HuH-7 (cell line): ENCODE measurements at regions not wholly inside any gene's neighbourhood (a gene's known extent, or its start where the extent isn't known, plus 50 kb on each side); places are given as distances from the start of the nearest gene placed in this dataset.

Source experiments
- DNase-seq: peaks from one replicate; pipeline ENCODE4 v3.0.0; 2011; ENCODE audit warnings: low spot score

DNA sequence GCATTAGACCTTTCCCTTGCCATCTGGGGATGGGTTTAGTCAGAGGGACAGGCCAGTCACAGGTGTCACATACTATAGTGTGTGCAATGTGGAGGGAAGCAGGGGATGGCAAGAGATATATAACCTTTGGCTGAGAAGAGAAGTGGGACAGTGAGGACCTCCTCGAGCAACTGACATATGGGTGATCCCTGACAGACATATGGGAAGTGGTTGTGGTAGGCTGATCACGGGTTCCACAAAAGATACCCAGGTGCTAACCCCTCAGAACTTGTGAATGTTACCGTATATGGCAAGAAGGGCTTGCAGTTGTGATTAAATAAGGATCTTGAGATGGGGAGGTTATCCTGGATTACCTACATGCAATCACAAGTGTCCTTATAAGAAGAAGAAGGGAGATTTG is 188.1 kb upstream of the MPHOSPH6 start:
- DNase-seq: no peak

DNA sequence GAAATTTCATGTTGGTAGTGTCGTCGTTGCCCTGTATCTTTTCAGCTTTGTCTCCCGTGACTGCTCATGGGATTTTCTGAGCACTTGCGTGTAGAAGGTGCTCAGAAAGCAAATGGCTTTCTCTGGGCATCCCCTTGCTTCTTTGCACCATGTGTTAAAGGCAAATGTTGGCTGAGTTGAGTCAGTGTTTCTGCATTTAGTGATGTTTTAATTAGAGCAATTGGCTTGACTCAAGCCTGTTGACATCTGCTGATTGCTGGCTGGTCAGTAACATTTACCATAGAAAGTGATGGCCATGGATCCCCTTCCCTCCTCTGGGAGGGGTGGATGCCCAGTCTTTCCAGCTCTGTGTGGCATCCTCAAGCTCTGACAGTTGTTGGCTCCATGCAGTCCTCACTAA is 187.2 kb upstream of the MPHOSPH6 start:
- no peak for DNase-seq

DNA sequence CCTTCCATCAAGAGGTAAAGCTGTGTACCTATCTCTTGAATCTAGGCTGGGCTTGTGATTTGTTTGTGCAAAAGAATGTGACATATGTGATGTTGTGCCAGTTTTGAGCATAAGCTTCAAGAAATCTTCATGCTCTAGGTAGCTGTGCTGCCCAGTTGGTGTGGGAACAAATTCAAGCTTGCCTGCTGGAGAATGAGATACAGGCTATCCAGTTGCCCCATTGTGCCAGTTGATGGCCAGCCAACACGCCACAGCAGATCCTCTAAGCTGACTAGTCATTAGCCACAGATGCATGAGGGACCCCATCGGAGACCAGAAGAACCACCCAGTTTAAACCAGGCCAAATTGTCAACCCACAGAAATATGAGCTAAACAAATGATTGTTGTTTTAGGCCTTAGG is 180.5 kb upstream of the MPHOSPH6 start:
- DNase-seq: no peak

DNA sequence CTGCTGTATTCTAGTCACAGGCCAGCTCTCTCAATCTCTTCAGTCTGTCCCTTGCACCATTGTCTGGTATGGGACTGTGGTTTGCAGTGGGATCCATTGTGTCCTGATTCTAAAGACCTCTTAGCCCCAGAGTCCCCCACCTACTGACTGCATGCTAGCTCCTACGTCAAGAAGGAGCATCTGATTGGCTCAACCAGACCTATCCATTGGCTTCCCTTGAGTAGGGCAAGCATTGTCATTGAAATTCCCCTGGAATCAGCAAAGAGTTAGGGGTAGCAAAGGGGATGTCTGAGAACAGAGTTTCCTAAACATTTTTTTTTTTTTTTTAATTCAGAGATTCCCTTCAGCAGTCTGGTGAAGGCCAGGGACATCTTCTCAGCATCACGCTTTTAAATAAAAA is 175.3 kb upstream of the MPHOSPH6 start:
- no peak for DNase-seq

DNA sequence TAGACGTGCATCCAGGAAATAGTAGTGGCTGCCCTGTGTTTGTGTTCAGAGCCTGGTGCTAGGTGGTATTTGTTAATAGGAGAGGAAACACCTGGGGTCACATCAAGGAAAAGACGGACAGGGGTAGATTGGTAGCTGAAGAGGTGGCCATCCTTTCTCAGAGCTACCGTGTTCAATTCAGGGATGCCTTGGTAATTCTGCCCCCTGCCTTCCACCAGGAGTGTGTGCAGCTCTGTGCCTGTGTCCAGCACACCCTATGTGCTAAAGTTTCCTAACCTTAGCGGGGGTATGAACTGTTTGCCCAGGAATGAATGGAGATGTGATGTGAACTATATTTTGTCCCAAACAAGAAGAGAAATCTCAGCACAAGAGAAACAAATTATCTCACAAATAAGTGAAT is 174.1 kb upstream of the MPHOSPH6 start:
- peak; percentile 59 for DNase-seq

DNA sequence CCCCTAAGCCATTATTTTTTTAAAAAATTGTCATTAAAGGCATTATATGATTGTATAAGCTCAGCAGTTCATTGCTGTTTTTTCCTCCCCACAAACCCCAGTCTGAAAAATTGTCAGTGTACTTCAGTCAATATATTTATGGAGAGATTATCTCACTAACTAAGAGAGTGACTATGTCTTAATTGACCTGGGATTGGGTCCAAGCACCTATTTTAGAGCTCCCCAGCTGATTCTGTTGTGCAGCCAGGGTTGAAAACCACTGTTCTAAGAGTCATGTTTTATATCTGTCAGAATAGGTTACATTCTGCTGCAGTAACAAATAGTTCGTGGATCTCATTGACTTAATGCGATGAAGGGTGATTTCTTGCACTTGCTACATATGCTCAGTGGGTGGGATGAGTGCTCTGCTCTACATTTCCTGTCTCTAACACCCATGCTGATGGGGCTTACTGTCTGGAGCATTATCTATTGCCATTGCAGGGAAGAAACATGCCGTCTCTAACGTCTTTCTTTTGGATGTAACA is 171.2 kb upstream of the MPHOSPH6 start:
- DNase-seq: no peak

DNA sequence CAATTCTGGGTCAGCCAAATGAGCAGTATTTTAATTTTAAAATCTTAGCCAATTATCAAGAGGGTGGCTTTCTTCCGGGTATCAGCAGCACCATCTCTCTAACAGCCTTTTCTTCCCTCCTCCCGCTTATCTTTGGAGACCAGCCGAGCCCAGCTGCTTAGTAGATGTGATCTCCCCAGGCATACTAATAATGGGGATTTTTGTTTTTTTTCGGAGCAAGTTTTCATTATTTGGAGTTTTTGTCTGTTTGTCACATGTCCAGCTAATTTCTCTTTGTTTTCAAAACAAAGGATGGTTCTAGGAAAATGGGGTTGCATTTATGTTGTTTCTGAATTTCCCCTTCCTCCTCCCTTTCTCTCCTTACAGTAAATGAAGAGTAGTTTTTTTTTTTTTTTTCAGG is 170.5 kb upstream of the MPHOSPH6 start:
- DNase-seq: no peak

DNA sequence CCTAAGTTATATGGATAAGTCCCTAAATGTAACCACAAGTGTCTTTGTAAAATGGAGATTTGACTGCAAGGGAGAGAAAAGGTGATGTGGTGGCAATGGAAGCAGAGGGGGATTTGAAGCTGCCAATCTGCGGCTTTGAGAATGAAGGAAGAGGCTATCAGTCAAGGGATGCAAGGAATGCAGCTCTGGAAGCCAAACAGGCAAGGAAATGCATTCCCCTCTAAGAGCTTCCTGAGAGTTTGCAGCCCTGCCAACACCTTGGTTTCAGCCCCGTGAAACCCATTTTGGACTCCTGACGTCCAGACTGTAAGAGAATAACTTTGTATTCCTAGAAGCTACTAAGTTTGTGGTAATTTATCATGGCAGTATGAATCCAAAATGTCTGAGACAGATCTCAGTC is 167.3 kb upstream of the MPHOSPH6 start:
- DNase-seq: no peak

DNA sequence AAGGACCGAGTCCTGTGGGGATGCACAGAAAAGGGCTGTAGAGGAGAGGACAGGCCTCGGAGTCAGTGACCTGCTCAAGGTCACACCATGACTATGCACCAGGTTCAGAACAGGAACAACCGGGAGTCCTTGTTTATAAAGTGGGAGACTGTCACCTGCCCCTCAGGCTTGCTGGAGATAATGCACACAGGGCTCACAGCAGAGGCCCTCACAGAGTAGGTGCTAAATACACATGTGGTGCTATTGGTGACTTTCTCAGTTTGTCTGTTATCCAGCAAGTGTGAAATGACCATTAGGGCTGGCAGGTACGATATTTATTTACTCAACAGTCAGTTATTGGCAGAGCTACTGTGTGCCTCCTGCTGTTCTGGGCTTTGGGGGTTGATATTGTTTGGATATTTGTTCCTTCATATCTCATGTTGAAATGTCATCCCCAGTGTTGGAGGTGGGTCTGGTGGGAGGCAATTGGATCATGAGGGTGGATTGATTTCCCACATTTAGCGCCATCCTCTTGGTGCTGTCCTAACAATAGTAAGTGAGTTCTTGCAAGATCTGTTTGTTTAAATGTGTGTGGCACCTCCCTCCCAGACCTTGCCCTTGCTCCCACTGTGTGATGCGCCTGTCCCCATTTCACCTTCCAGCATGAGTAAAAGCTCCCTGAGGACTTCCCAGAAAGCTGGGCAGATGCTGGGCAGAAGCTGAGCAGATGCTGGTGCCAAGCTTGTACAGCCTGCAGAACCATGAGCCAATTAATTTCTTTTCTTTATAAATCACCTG is 162.1 kb upstream of the MPHOSPH6 start:
- DNase-seq: no peak

DNA sequence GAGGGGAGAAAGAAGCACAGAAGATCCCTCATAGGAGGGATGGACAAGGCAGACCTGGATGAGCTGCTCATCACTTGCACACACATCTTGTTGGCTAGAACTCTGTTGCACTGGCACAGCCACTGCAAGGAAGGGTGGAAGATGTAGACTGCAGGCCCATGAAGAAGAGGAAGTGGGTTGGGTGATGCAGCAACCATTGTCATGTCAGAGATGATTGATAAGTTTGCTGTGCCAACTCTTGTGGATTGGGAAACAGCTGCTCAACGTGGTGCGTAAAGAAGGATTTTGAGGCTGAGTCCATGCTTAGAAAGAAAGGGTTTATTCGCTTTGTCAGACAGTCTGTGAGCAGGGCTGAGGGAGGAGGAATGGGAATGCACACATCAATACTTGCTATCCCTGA is 161.4 kb upstream of the MPHOSPH6 start:
- no peak for DNase-seq

DNA sequence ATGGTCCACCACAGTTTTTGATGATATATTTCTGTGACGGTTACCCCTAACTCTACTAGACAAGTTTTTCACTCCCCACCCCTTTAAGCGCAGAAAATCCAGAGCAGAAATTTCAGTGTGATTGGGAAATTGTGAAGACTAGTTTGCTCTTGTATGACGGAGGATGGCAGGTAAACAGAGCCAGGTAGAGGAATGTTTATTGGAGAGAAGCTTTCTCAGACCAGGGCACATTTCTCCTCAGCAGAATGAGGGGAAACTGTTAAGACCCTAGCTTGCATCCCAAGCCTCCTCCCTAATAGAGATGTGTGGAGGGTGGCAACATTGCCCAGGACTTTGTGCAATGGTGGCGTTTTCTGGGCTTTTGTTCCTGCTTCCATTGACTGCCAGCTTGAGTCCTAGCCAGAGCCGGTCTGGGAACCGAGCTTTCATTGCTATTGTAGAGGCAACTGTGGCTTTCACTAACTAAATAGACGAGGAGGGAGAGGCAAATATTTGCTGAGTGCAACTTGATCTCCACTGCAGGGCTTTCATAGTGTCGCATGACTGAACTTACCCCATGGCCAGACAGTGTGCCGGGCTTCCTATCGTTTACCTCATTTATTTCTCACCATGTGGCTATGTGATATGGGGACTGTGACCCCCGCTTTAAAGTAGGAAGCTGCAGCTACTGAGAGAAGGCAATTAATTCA is 159.6 kb upstream of the MPHOSPH6 start:
- peak; percentile 60 for DNase-seq

DNA sequence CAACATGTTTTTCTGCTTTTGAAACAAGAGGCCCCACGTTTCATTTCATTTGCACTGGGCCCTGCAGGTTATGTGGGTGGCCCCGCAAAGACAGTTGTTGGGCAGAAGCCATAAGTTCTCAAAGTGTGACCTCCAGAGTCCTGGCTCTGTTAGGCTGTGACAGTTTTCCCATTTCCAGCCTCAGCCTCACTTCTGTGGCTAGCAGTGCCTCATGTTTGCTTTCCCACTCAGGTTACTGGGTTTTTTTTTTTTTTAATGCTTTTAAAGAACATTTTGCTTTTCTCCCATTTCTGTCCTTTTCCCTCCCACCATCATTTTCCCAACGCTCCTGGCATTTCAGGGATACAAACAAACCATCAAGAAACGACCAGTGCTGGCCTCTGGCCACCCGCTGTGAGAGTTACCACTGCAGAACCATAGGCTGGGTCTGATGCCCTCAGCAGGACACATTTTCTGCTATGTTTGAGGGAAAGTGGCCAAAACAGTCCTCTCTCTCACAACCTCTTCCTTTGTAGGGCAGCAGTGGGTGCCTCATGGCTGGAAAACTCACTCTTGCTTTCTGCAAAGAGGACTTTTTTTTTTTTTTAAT is 159.0 kb upstream of the MPHOSPH6 start:
- no peak for DNase-seq

DNA sequence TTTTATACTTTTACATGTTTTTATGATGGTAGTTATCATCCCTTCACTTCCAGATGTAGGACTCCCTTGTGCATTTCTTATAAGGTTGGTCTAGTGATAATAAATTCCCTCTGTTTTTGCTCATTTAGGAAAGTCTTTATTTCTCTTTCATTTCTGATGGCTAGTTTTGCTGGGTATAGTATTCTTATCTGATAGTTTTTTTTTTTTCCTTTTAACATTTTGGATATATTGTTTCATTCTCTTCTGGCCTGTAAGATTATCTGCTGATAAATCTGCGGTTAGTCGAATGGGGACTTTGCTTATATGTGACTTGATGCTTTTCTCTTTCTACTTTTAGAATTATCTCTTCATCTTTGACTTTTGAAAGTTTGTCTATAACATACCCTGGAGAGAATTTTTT is 153.1 kb upstream of the MPHOSPH6 start:
- DNase-seq: no peak

DNA sequence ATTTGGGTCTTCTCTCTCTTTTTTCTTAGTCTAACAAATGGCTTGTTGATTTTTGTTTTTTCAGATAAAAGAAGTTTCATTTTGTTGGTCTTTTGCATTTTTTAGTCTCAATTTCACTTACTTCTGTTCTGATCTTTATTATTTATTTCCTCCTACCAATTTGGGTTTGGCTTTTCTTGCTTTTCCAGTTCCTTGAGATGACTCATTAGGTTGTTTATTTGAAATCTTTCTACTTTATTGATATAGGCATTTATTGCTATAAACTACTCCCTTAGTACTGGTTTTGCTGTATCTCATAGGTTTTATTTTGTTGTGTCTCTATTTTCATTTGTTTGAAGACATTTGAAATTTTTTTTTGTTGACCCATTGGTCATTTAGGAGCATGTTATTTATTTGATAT is 152.2 kb upstream of the MPHOSPH6 start:
- no peak for DNase-seq

DNA sequence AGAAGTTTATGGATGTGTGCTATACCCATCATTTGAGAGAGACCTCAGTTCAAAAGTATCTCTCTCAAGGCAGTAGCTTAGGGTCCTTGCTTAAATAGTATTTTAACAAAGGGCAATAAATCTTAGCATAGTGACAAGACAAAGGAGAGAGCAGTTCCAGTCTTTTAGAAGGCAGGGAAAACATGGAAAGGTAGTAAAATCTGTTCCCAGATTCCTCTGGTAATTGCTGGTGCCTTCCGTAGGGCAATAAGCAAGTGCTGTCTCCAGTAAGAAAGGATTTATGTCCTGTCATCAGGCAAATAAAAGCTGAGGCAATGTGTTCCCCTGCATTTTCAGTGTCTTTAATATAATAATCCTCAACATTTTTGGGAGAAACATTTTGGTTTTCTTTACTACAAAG is 149.0 kb upstream of the MPHOSPH6 start:
- no peak for DNase-seq

DNA sequence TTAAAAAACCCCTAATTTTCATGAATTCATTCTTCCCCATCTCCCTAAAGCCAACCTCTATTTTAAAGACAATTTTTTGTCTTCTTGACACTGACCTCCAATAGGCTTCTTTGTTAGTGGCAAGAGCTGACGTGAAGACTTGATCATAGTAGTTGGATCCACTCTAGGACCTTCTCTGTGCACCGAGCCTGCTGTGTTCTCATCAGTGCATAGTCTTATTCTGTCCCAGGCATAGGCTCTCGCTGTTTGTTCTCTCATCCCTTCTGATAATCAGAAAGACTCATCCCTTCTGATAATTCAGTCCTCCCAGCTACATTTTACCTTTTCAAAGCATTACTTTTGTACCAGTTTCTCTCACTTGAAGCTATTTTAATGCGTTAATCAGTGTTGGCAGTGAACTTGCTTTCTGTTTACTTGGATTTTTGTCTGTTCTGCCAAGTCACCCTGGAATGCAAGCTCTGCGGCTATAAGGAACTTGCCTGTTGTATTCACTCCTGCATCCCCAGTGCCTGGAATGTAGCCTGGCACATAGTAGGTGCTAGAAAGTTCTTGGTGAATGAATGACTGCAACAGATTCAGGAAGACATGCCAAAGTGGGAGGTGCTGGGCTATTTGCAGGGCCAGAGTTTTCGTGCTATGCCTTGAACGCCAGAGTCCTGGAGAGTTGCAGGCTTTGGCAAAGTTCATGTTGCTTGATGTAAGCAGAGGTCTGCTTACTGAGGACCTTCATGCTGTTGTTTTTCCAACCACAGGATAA is 147.6 kb upstream of the MPHOSPH6 start:
- DNase-seq: no peak

DNA sequence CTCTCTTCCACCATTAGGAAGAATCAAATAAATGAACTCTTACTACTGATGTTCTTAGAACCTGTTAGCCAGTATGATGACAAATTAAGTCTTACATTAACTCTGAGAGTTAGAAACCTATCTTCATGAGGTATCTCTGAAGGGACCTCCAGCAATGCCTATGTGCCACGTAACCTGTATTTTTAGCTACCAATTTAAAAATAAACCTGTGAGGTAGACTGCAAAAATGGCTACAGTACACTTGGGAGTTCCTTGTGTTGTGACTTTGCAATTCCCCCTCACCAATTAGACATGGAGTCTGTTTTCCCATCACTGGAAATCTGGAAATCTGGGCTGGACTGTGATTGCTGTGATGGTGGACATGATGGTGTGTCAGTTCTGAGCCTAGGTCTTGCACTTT is 143.7 kb upstream of the MPHOSPH6 start:
- no peak for DNase-seq

DNA sequence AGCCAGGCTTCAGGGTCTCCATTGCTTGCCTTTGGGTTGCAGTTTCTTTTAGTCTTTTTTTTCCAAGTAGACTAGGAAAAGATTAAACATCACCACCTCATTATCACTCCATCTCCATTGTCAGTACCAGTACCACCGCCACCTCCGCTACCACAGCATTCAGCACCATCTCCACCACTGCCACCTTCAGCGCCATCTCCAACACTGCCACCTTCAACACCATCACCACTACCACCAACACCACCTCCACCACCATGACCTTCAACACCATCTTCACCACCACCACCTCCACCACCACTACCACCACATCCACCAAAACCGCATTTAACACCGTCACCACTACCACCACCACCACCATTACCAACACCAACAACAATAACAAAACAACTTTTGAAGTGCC is 141.5 kb upstream of the MPHOSPH6 start:
- no peak for DNase-seq

DNA sequence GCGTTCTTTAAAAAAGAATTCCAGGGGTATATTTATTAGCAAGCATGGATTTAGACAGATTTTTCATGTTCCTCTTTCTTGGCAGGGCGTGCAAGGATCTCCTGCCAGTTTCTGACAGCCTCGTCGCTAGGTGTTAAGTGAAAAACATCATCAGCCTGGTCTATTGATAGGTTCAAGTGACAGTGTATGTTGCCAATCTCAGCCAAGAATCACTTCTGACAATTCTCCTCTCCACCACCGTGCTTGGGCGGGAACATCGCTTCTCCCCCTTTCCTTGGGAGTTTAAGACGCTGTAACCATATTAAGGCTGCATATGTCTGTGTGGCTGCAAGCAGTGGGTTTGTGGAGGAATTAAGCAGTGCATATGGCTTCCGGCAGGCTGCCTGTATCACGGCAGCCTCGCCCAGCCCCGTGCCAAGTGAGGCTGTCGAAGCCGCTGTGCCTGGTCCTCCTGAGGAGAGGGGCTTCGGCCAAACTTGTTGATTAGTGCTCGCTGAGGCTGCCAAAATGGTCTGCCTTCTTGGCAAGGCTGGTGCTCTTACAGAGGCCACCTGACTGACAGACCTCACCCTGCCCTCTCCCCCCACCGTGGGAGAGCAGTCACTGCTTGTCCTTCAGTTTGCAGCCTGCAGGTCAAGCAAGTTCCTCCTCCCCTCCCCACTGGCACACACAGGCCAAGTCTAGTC is 132.2 kb upstream of the MPHOSPH6 start:
- DNase-seq: no peak

DNA sequence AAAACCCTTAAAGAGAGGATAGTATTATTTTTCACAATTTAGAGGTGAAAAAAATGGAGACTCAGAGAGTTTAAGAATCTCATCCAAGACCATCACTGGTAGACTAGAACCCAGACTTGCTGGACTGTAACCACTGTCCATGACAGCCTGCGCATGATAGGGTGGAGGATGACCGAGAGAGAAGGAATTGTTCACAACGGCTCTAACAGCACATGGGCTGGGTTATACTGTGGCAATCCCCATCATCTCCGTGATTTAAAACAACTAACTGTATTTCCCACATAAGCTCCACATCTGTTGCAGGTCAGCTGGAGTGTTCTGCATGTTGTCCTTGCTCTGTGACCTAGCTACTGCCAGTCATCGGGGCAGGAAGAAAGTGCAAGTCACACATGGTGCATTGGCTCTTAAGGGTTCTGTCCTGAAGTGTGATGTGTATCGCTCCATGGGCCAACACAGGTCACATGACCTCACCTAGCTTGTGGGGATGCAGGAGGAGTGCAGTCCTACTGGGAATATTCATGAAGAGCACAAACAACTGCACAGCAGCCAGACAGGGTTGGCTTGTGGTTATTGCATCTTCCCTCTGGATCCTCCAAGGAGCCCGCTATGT is 131.2 kb upstream of the MPHOSPH6 start:
- no peak for DNase-seq

DNA sequence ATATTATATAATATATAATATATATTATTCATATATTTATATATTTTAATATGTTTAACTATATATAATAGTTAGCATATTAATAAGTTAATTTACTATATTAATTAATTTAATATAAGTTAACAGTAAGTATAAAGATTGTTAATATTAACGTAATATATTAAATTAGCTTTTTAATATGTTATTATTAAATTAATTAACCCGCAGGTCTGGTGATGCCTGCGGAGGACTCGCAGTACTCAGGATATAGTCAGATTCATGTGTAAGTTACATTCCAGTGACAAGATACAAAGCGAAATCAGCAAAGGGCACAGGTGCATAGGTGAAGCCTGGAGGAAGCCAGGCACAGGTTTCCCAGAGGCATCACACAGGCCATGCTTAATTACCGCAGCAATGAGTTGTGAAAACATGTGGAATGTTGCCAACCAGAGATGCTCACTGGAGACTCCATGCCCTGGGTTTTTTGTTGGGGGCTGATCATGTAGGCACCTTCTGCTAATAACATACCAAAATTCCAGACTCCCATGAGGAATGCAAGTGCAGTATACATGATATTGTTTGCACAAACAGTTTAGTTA is 130.4 kb upstream of the MPHOSPH6 start:
- no peak for DNase-seq
